H9 (cell line): ENCODE measurements at regions not wholly inside any gene's neighbourhood (a gene's known extent, or its start where the extent isn't known, plus 50 kb on each side); places are given as distances from the start of the nearest gene placed in this dataset.

ENCODE experiments used
- DNase-seq: peaks from one replicate; pipeline ENCODE4 v3.0.0-alpha.2; 2017
- H2AFZ ChIP-seq: one replicate; pipeline ENCODE4 v1.6.1; 2013; ENCODE audit warnings: mild to moderate bottlenecking, low read length, control low read depth, moderate library complexity
- H2AK5ac ChIP-seq: 2 replicates; pipeline ENCODE4 v1.6.1; 2013; ENCODE audit warnings: low read length, control low read depth, mixed read lengths; ENCODE audit not compliant: insufficient read length
- H2BK120ac ChIP-seq: one replicate; pipeline ENCODE4 v1.6.1; 2013; ENCODE audit warnings: low read depth, mild to moderate bottlenecking, low read length, control low read depth, inconsistent platforms; ENCODE audit not compliant: poor library complexity, severe bottlenecking
- H2BK12ac ChIP-seq: 2 replicates; pipeline ENCODE4 v1.6.1; 2013; ENCODE audit warnings: low read length, control low read depth, mixed read lengths, low read depth; ENCODE audit not compliant: insufficient read length
- H2BK15ac ChIP-seq: 2 replicates; pipeline ENCODE4 v1.6.1; 2013; ENCODE audit warnings: low read depth, low read length, control low read depth
- H2BK20ac ChIP-seq: one replicate; pipeline ENCODE4 v1.6.1; 2013; ENCODE audit warnings: low read depth, mild to moderate bottlenecking, low read length, control low read depth, inconsistent platforms; ENCODE audit not compliant: poor library complexity, severe bottlenecking
- H2BK5ac ChIP-seq: 2 replicates; pipeline ENCODE4 v1.6.1; 2013; ENCODE audit warnings: low read length, control low read depth, mixed read lengths; ENCODE audit not compliant: insufficient read length
- H3K14ac ChIP-seq: 2 replicates; pipeline ENCODE4 v1.6.1; 2013; ENCODE audit warnings: low read length, control low read depth; ENCODE audit not compliant: insufficient read depth
- H3K18ac ChIP-seq: 2 replicates; pipeline ENCODE4 v1.6.1; 2013; ENCODE audit warnings: low read depth, mild to moderate bottlenecking, mixed read lengths, low read length, control low read depth; ENCODE audit not compliant: insufficient read length
- H3K23ac ChIP-seq: 2 replicates; pipeline ENCODE4 v1.6.1; 2013; ENCODE audit warnings: low read length, control low read depth, mixed read lengths, low read depth; ENCODE audit not compliant: insufficient read length
- H3K23me2 ChIP-seq: 2 replicates; pipeline ENCODE4 v1.6.1; 2013; ENCODE audit warnings: low read depth, mild to moderate bottlenecking, mixed read lengths, low read length, control low read depth; ENCODE audit not compliant: insufficient read length, poor library complexity, severe bottlenecking
- H3K27ac ChIP-seq: 2 replicates; pipeline ENCODE4 v1.5.1; 2013; ENCODE audit warnings: low read length, control low read depth, mixed read lengths, low read depth; ENCODE audit not compliant: insufficient read length
- H3K27me3 ChIP-seq: 2 replicates; pipeline ENCODE4 v1.6.1; 2013; ENCODE audit warnings: low read length, control low read depth, inconsistent platforms; ENCODE audit not compliant: insufficient read depth
- H3K4ac ChIP-seq: 2 replicates; pipeline ENCODE4 v1.6.1; 2013; ENCODE audit warnings: low read depth, mild to moderate bottlenecking, control low read depth, inconsistent platforms, low read length, moderate library complexity
- H3K4me1 ChIP-seq: 2 replicates; pipeline ENCODE4 v1.6.1; 2013; ENCODE audit warnings: low read length, control low read depth, inconsistent platforms; ENCODE audit not compliant: insufficient read depth
- H3K4me2 ChIP-seq: 2 replicates; pipeline ENCODE4 v1.6.1; 2013; ENCODE audit warnings: low read length, control low read depth, mixed read lengths; ENCODE audit not compliant: insufficient read length, insufficient read depth
- H3K56ac ChIP-seq: 2 replicates; pipeline ENCODE4 v1.6.1; 2013; ENCODE audit warnings: low read depth, mild to moderate bottlenecking, mixed read lengths, low read length, control low read depth; ENCODE audit not compliant: insufficient read length
- H3K79me1 ChIP-seq: 2 replicates; pipeline ENCODE4 v1.6.1; 2013; ENCODE audit warnings: low read depth, mild to moderate bottlenecking, moderate library complexity, low read length, control low read depth, inconsistent platforms; ENCODE audit not compliant: insufficient read depth, poor library complexity, severe bottlenecking
- H3K79me2 ChIP-seq: 2 replicates; pipeline ENCODE4 v1.6.1; 2013; ENCODE audit warnings: low read length, control low read depth, inconsistent platforms; ENCODE audit not compliant: insufficient read depth
- H3K9ac ChIP-seq: 2 replicates; pipeline ENCODE4 v1.6.1; 2013; ENCODE audit warnings: low read length, control low read depth, mixed read lengths; ENCODE audit not compliant: insufficient read length; ENCODE audit errors: extremely low read depth
- H3K9me3 ChIP-seq: one replicate; pipeline ENCODE4 v1.6.1; 2013; ENCODE audit warnings: low read depth, low read length, inconsistent platforms; ENCODE audit not compliant: control insufficient read depth
- H3T11ph ChIP-seq: one replicate; pipeline ENCODE4 v1.6.1; 2013; ENCODE audit warnings: mild to moderate bottlenecking, low read length, control low read depth, inconsistent platforms
- H4K20me1 ChIP-seq: one replicate; pipeline ENCODE4 v1.6.1; 2013; ENCODE audit not compliant: control insufficient read depth, insufficient read length, insufficient read depth
- H4K5ac ChIP-seq: 2 replicates; pipeline ENCODE4 v1.6.1; 2013; ENCODE audit warnings: low read depth, mild to moderate bottlenecking, mixed read lengths, low read length, control low read depth; ENCODE audit not compliant: insufficient read length
- H4K8ac ChIP-seq: replicated peaks from 2 replicates; pipeline ENCODE4 v1.6.1; 2013; ENCODE audit warnings: low read length, control low read depth, mixed read lengths, low read depth; ENCODE audit not compliant: insufficient read length
- H4K91ac ChIP-seq: 2 replicates; pipeline ENCODE4 v1.6.1; 2013; ENCODE audit warnings: low read depth, mild to moderate bottlenecking, moderate library complexity, mixed read lengths, low read length, control low read depth; ENCODE audit not compliant: insufficient read length
- H3K27ac Mint-ChIP-seq, 3 experiments: 2 replicates in 2 of 3; 3 replicates in 1 of 3; pipeline ENCODE4 v1.8.0; 2020 to 2021; ENCODE audit warnings: mixed read lengths in 3 of 3, mild to moderate bottlenecking in 1 of 3, moderate library complexity in 1 of 3
- H3K27me3 Mint-ChIP-seq: 2 replicates; pipeline ENCODE4 v1.8.0; 2021; ENCODE audit warnings: low read depth, mild to moderate bottlenecking, moderate library complexity, mixed read lengths
- H3K36me3 Mint-ChIP-seq, 3 experiments: 2 replicates in 2 of 3; 3 replicates in 1 of 3; pipeline ENCODE4 v1.8.0; 2020 to 2021; ENCODE audit warnings: low read depth in 3 of 3, mixed read lengths in 3 of 3; ENCODE audit not compliant: insufficient read depth in 1 of 3
- H3K4me1 Mint-ChIP-seq, 2 experiments: 2 replicates each; pipeline ENCODE4 v1.8.0; 2020; ENCODE audit warnings: mixed read lengths in 2 of 2
- H3K4me3 Mint-ChIP-seq, 2 experiments: 2 replicates in 1 of 2; 3 replicates in 1 of 2; pipeline ENCODE4 v1.8.0; 2020 to 2021; ENCODE audit warnings: mild to moderate bottlenecking in 2 of 2, mixed read lengths in 2 of 2, moderate library complexity in 1 of 2
- H3K9me3 Mint-ChIP-seq, 2 experiments: 2 replicates in 1 of 2; 3 replicates in 1 of 2; pipeline ENCODE4 v1.8.0; 2020; ENCODE audit warnings: mild to moderate bottlenecking in 2 of 2, mixed read lengths in 2 of 2, moderate library complexity in 1 of 2
- WGBS: extraction: QIAGEN DNeasy Blood & Tissue Kit; methylation state at CpG from one replicate; pipeline ENCODE4 v1.1.7; 2013; ENCODE audit warnings: missing lambda C conversion rate, low lambda C conversion rate, mixed read lengths; ENCODE audit not compliant: insufficient read length; ENCODE audit errors: extremely low coverage; 5-methylcytosine and 5-hydroxymethylcytosine counted together
- TF ChIP-seq, protein P1 (sequence below): fragments of 200-600 bp; sonication (generic); conservative IDR thresholded peaks from 3 replicates; pipeline ENCODE4 v1.8.0; 2021; ENCODE audit warnings: antibody characterized with exemption, mild to moderate bottlenecking

GRCh38 chr4:125780747-125781146 is 466.0 kb downstream of the FAT4 start:
- Mint-ChIP-seq H3K4me1 (no peaks in the 10 kb centered on the region), H3K27me3 (no peaks in the 10 kb centered on the region), H3K27ac (no peak overlapping the region), H3K4me3 (no peak overlapping the region), H3K9me3 (peaks cover 18 to 22% of the 10 kb centered on the region in 2 experiments), H3K36me3 (peaks cover 4 to 19% (median 8%) of the 10 kb centered on the region in 3 experiments)
- no peak overlapping the region for H2BK20ac ChIP-seq
- H2BK12ac ChIP-seq: no peak overlapping the region
- peaks cover 8% of the 10 kb centered on the region for H3K9me3 ChIP-seq
- no peak overlapping the region for H3K27ac ChIP-seq
- H2AFZ ChIP-seq: no peak overlapping the region
- no peak overlapping the region for H3K4ac ChIP-seq
- no peaks in the 10 kb centered on the region for H3K23me2 ChIP-seq
- H2BK5ac ChIP-seq: no peak overlapping the region
- DNase-seq: no peak
- H4K20me1 ChIP-seq: no peaks in the 10 kb centered on the region
- TF ChIP-seq, protein P1, sequence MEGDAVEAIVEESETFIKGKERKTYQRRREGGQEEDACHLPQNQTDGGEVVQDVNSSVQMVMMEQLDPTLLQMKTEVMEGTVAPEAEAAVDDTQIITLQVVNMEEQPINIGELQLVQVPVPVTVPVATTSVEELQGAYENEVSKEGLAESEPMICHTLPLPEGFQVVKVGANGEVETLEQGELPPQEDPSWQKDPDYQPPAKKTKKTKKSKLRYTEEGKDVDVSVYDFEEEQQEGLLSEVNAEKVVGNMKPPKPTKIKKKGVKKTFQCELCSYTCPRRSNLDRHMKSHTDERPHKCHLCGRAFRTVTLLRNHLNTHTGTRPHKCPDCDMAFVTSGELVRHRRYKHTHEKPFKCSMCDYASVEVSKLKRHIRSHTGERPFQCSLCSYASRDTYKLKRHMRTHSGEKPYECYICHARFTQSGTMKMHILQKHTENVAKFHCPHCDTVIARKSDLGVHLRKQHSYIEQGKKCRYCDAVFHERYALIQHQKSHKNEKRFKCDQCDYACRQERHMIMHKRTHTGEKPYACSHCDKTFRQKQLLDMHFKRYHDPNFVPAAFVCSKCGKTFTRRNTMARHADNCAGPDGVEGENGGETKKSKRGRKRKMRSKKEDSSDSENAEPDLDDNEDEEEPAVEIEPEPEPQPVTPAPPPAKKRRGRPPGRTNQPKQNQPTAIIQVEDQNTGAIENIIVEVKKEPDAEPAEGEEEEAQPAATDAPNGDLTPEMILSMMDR: no peak
- H4K8ac ChIP-seq: no peak overlapping the region
- no peaks in the 10 kb centered on the region for H3K4me1 ChIP-seq
- H3K56ac ChIP-seq: no peak overlapping the region
- no peaks in the 10 kb centered on the region for H3K27me3 ChIP-seq
- no peak overlapping the region for H3K18ac ChIP-seq
- no peak overlapping the region for H3K23ac ChIP-seq
- no CpG with 5 or more reads among the region's 3 CpGs for WGBS
- H3K79me1 ChIP-seq: no peaks in the 10 kb centered on the region
- H3K9ac ChIP-seq: no peak overlapping the region
- no peak overlapping the region for H4K91ac ChIP-seq
- no peak overlapping the region for H3T11ph ChIP-seq
- no peak overlapping the region for H3K14ac ChIP-seq
- H3K79me2 ChIP-seq: no peaks in the 10 kb centered on the region
- H2BK15ac ChIP-seq: no peak overlapping the region
- H2AK5ac ChIP-seq: no peak overlapping the region
- no peak overlapping the region for H4K5ac ChIP-seq
- no peak overlapping the region for H2BK120ac ChIP-seq
- H3K4me2 ChIP-seq: no peak overlapping the region
